Neural cell (in vitro differentiated cells): ENCODE measurements at regions not wholly inside any gene's neighbourhood (a gene's known extent, or its start where the extent isn't known, plus 50 kb on each side); places are given as distances from the start of the nearest gene placed in this dataset.
A peak's percentile ranks its signal among the peaks of the same experiment; 100 is the strongest.

Experiments
- H2AFZ ChIP-seq: fragments of 200-600, 300-800 bp; sonication (generic), shearing (Covaris generic); 2 replicates; pipeline ENCODE4 v1.6.0; 2014; ENCODE audit warnings: low read depth, mild to moderate bottlenecking, antibody characterized with exemption, low read length, moderate library complexity
- H3F3A ChIP-seq: fragments of 200-600 bp; shearing (Covaris generic); 2 replicates; pipeline ENCODE4 v1.6.1; 2016; ENCODE audit warnings: mild to moderate bottlenecking, moderate library complexity, mixed read lengths, antibody characterized with exemption, low read length; ENCODE audit not compliant: insufficient read depth, poor library complexity, severe bottlenecking
- H3K27ac ChIP-seq: fragments of 200-600, 300-800 bp; sonication (generic), shearing (Covaris generic); 2 replicates; pipeline ENCODE4 v1.5.1; 2014; ENCODE audit warnings: mild to moderate bottlenecking, low read length, moderate library complexity
- H3K27me3 ChIP-seq: fragments of 300-800, 200-600 bp; sonication (generic), shearing (Covaris generic); 2 replicates; pipeline ENCODE4 v1.6.0; 2014; ENCODE audit warnings: mild to moderate bottlenecking, low read depth, low read length, moderate library complexity; ENCODE audit not compliant: insufficient read depth
- H3K36me3 ChIP-seq: fragments of 300-800, 200-600 bp; sonication (generic), shearing (Covaris generic); 2 replicates; pipeline ENCODE4 v1.5.1; 2014; ENCODE audit warnings: mild to moderate bottlenecking, antibody characterized with exemption, low read length, moderate library complexity; ENCODE audit not compliant: insufficient read depth
- H3K4me2 ChIP-seq: fragments of 300-800, 200-600 bp; sonication (generic), shearing (Covaris generic); 2 replicates; pipeline ENCODE4 v1.6.0; 2014; ENCODE audit warnings: mild to moderate bottlenecking, low read length
- H3K4me3 ChIP-seq: fragments of 300-800, 200-600 bp; sonication (generic), shearing (Covaris generic); 2 replicates; pipeline ENCODE4 v1.5.1; 2014; ENCODE audit warnings: mild to moderate bottlenecking, low read length, moderate library complexity
- H3K79me2 ChIP-seq: fragments of 200-600 bp; shearing (Covaris generic); replicated peaks from 2 replicates; pipeline ENCODE4 v1.6.0; 2014; ENCODE audit warnings: mild to moderate bottlenecking, low read length, moderate library complexity; ENCODE audit not compliant: insufficient read depth
- H3K9ac ChIP-seq: fragments of 300-800, 200-600 bp; sonication (generic), shearing (Covaris generic); 2 replicates; pipeline ENCODE4 v1.6.1; 2016; ENCODE audit warnings: mild to moderate bottlenecking, low read length, mixed read lengths
- H3K9me2 ChIP-seq: fragments of 200-600 bp; shearing (Covaris generic); 2 replicates; pipeline ENCODE4 v1.6.1; 2016; ENCODE audit warnings: mild to moderate bottlenecking, low read length, mixed read lengths; ENCODE audit not compliant: insufficient read depth
- H3K9me3 ChIP-seq: fragments of 200-600, 300-800 bp; sonication (generic), shearing (Covaris generic); 2 replicates; pipeline ENCODE4 v1.6.1; 2016; ENCODE audit warnings: mild to moderate bottlenecking, mixed run types, low read length, moderate library complexity, mixed read lengths
- H4K20me1 ChIP-seq: fragments of 200-600 bp; shearing (Covaris generic); 2 replicates; pipeline ENCODE4 v1.6.1; 2016; ENCODE audit warnings: mild to moderate bottlenecking, mixed run types; ENCODE audit not compliant: insufficient read depth
- CTCF ChIP-seq: fragments of 450-650 bp; IDR thresholded peaks from 2 replicates; pipeline ENCODE4 v1.5.1; 2014; ENCODE audit warnings: antibody characterized with exemption, mild to moderate bottlenecking, moderate library complexity; ENCODE audit not compliant: poor library complexity, severe bottlenecking
- EP300 ChIP-seq: fragments of 450-650 bp; conservative IDR thresholded peaks from 2 replicates; pipeline ENCODE4 v1.6.1; 2014; ENCODE audit warnings: antibody characterized with exemption, mild to moderate bottlenecking, moderate library complexity; ENCODE audit not compliant: poor library complexity, severe bottlenecking
- EZH2 ChIP-seq: fragments of 200-600, 300-800 bp; shearing (Covaris generic), sonication (generic); IDR thresholded peaks from 2 replicates; pipeline ENCODE4 v1.6.1; 2014; ENCODE audit warnings: antibody characterized with exemption, low read length, borderline replicate concordance, mild to moderate bottlenecking; ENCODE audit not compliant: insufficient read depth, poor library complexity, severe bottlenecking
- MXI1 ChIP-seq: fragments of 450-650 bp; conservative IDR thresholded peaks from 2 replicates; pipeline ENCODE4 v1.6.1; 2014; ENCODE audit warnings: antibody characterized with exemption, mild to moderate bottlenecking; ENCODE audit not compliant: poor library complexity, severe bottlenecking
- POLR2AphosphoS5 ChIP-seq: IDR thresholded peaks from 2 replicates; pipeline ENCODE4 v1.6.1; 2012
- RAD21 ChIP-seq: fragments of 450-650 bp; conservative IDR thresholded peaks from 2 replicates; pipeline ENCODE4 v1.6.1; 2014; ENCODE audit warnings: antibody characterized with exemption, mild to moderate bottlenecking, moderate library complexity
- SMC3 ChIP-seq: fragments of 450-650 bp; conservative IDR thresholded peaks from 2 replicates; pipeline ENCODE4 v1.6.1; 2014; ENCODE audit warnings: antibody characterized with exemption, mild to moderate bottlenecking, moderate library complexity; ENCODE audit not compliant: poor library complexity
- TAF1 ChIP-seq: IDR thresholded peaks from 2 replicates; pipeline ENCODE4 v1.6.1; 2012; ENCODE audit warnings: low read depth
- TF ChIP-seq, protein P1 (sequence below): IDR thresholded peaks from 2 replicates; pipeline ENCODE4 v1.6.1; 2012; ENCODE audit warnings: borderline replicate concordance

DNA sequence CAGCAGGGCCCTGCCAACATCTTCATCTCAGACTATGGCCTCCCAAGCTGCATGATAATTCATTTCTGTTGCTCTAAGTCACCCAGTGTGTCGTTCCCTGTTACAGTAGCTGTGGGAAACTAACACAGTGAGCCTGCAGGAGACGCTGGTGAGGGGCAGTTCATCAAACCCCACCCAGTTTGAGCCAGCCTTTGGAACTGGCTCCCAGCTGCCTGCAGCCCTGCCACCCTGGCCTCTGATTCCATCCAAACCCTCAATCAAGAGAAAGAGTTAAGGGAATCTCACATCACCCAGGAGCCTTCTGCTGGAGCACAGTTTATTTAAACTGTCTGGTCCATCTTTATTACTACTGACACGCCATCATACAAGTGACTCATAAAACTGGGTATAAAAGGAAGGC, 64.9 kb upstream of the ZCCHC2 start:
- H3F3A ChIP-seq, result no peaks in the 10 kb centered on the region
- no peaks in the 10 kb centered on the region for H3K36me3 ChIP-seq
- no peak overlapping the region for H3K4me3 ChIP-seq
- no peaks in the 10 kb centered on the region for H3K79me2 ChIP-seq
- TF ChIP-seq MXI1, result no peak
- no peak for TF ChIP-seq EZH2
- no peak for TF ChIP-seq EP300
- no peak for TF ChIP-seq CTCF
- TF ChIP-seq, protein P1, sequence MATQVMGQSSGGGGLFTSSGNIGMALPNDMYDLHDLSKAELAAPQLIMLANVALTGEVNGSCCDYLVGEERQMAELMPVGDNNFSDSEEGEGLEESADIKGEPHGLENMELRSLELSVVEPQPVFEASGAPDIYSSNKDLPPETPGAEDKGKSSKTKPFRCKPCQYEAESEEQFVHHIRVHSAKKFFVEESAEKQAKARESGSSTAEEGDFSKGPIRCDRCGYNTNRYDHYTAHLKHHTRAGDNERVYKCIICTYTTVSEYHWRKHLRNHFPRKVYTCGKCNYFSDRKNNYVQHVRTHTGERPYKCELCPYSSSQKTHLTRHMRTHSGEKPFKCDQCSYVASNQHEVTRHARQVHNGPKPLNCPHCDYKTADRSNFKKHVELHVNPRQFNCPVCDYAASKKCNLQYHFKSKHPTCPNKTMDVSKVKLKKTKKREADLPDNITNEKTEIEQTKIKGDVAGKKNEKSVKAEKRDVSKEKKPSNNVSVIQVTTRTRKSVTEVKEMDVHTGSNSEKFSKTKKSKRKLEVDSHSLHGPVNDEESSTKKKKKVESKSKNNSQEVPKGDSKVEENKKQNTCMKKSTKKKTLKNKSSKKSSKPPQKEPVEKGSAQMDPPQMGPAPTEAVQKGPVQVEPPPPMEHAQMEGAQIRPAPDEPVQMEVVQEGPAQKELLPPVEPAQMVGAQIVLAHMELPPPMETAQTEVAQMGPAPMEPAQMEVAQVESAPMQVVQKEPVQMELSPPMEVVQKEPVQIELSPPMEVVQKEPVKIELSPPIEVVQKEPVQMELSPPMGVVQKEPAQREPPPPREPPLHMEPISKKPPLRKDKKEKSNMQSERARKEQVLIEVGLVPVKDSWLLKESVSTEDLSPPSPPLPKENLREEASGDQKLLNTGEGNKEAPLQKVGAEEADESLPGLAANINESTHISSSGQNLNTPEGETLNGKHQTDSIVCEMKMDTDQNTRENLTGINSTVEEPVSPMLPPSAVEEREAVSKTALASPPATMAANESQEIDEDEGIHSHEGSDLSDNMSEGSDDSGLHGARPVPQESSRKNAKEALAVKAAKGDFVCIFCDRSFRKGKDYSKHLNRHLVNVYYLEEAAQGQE, result no peak
- TF ChIP-seq RAD21, result no peak
- TF ChIP-seq POLR2AphosphoS5, result no peak
- no peak for TF ChIP-seq TAF1
- no peak for TF ChIP-seq SMC3
- no peak overlapping the region for H3K4me2 ChIP-seq
- no peaks in the 10 kb centered on the region for H4K20me1 ChIP-seq
- H3K9me2 ChIP-seq, result no peaks in the 10 kb centered on the region
- no peak overlapping the region for H3K27ac ChIP-seq
- H3K9me3 ChIP-seq, result no peaks in the 10 kb centered on the region
- H2AFZ ChIP-seq, result no peak overlapping the region
- H3K27me3 ChIP-seq, result no peaks in the 10 kb centered on the region
- no peak overlapping the region for H3K9ac ChIP-seq

GRCh38 chr18:62458346-62458745, 64.5 kb upstream of the ZCCHC2 start:
- H3K27ac ChIP-seq, result no peak overlapping the region
- H3K4me3 ChIP-seq, result no peak overlapping the region
- no peaks in the 10 kb centered on the region for H3K9me3 ChIP-seq
- no peaks in the 10 kb centered on the region for H3K36me3 ChIP-seq
- H4K20me1 ChIP-seq, result no peaks in the 10 kb centered on the region
- H3F3A ChIP-seq, result no peaks in the 10 kb centered on the region
- no peaks in the 10 kb centered on the region for H3K27me3 ChIP-seq
- H3K9ac ChIP-seq, result no peak overlapping the region
- no peak overlapping the region for H3K4me2 ChIP-seq
- no peaks in the 10 kb centered on the region for H3K9me2 ChIP-seq
- TF ChIP-seq CTCF, result peak; percentile 35
- TF ChIP-seq, protein P1, result no peak
- no peaks in the 10 kb centered on the region for H3K79me2 ChIP-seq
- H2AFZ ChIP-seq, result no peak overlapping the region
